Ishikawa (cell line): ENCODE measurements at regions not wholly inside any gene's neighbourhood (a gene's known extent, or its start where the extent isn't known, plus 50 kb on each side); places are given as distances from the start of the nearest gene placed in this dataset.

Source experiments
- CEBPB ChIP-seq: IDR thresholded peaks from 2 replicates; pipeline ENCODE4 v1.6.1; 2012
- CREB1 ChIP-seq: IDR thresholded peaks from 2 replicates; pipeline ENCODE4 v1.6.1; 2012; ENCODE audit warnings: low read depth
- EGR1 ChIP-seq: IDR thresholded peaks from 2 replicates; pipeline ENCODE4 v1.6.1; 2012
- EP300 ChIP-seq: IDR thresholded peaks from 2 replicates; pipeline ENCODE4 v1.6.1; 2012; ENCODE audit warnings: borderline replicate concordance
- FOXM1 ChIP-seq: IDR thresholded peaks from 2 replicates; pipeline ENCODE4 v1.6.1; 2012; ENCODE audit warnings: low read depth, borderline replicate concordance
- NFIC ChIP-seq: IDR thresholded peaks from 2 replicates; pipeline ENCODE4 v1.6.1; 2012
- RAD21 ChIP-seq: IDR thresholded peaks from 2 replicates; pipeline ENCODE4 v1.6.1; 2012; ENCODE audit warnings: low read depth
- REST ChIP-seq: IDR thresholded peaks from 2 replicates; pipeline ENCODE4 v1.6.1; 2012; ENCODE audit warnings: low read depth, mild to moderate bottlenecking
- TAF1 ChIP-seq: IDR thresholded peaks from 2 replicates; pipeline ENCODE4 v1.6.1; 2012; ENCODE audit warnings: low read depth, mild to moderate bottlenecking
- TCF12 ChIP-seq: IDR thresholded peaks from 2 replicates; pipeline ENCODE4 v1.6.1; 2012; ENCODE audit warnings: low read depth
- TEAD4 ChIP-seq: IDR thresholded peaks from 2 replicates; pipeline ENCODE4 v1.6.1; 2012
- YY1 ChIP-seq: IDR thresholded peaks from 2 replicates; pipeline ENCODE4 v1.6.1; 2012; ENCODE audit warnings: low read depth
- ZBTB7A ChIP-seq: IDR thresholded peaks from 2 replicates; pipeline ENCODE4 v1.6.1; 2012; ENCODE audit warnings: low read depth
- TF ChIP-seq, protein P1 (sequence below): IDR thresholded peaks from 2 replicates; pipeline ENCODE4 v1.6.1; 2012
- TF ChIP-seq, protein P2 (sequence below): IDR thresholded peaks from 2 replicates; pipeline ENCODE4 v1.6.1; 2012

DNA sequence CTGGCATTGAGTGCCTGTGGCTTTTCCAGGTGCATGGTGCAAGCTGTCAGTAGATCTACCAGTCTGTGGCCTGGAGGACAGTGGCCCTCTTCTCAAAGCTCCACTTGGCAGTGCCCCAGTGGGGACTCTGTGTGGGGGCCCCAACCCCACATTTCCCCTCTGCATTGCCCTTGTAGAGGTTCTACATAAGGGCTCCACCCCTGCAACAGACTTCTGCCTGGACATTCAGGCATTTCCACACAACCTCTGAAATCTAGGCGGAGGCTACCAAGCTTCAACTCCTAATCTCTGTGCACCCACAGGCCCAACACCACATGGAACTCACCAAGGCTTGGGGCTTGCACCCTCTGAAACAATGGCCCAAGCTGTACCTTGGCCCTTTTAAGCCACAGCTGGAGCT lies 102.7 kb upstream of the PLEKHG7 start:
- TF ChIP-seq, protein P1, sequence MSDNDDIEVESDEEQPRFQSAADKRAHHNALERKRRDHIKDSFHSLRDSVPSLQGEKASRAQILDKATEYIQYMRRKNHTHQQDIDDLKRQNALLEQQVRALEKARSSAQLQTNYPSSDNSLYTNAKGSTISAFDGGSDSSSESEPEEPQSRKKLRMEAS, result no peak

- TF ChIP-seq REST (no peak), TEAD4 (no peak), CREB1 (no peak), CEBPB (no peak), EP300 (no peak), TAF1 (no peak), NFIC (no peak), FOXM1 (no peak), YY1 (no peak), ZBTB7A (no peak), TCF12 (no peak), EGR1 (no peak), RAD21 (no peak)
- TF ChIP-seq, protein P1, result no peak
- TF ChIP-seq, protein P2, sequence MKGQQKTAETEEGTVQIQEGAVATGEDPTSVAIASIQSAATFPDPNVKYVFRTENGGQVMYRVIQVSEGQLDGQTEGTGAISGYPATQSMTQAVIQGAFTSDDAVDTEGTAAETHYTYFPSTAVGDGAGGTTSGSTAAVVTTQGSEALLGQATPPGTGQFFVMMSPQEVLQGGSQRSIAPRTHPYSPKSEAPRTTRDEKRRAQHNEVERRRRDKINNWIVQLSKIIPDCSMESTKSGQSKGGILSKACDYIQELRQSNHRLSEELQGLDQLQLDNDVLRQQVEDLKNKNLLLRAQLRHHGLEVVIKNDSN, result no peak
Observed at GRCh38 chr12:92597997-92598396, 104.8 kb upstream of the PLEKHG7 start.

GRCh38 chr12:92597118-92597517 lies 105.7 kb upstream of the PLEKHG7 start:
- TF ChIP-seq RAD21 (no peak), CEBPB (no peak), YY1 (no peak), TEAD4 (no peak), EP300 (no peak), CREB1 (no peak), ZBTB7A (no peak), NFIC (no peak), EGR1 (no peak), TAF1 (no peak)

- TF ChIP-seq EP300 (no peak), ZBTB7A (no peak)
Observed at GRCh38 chr12:92596383-92596782, 106.4 kb upstream of the PLEKHG7 start.

DNA sequence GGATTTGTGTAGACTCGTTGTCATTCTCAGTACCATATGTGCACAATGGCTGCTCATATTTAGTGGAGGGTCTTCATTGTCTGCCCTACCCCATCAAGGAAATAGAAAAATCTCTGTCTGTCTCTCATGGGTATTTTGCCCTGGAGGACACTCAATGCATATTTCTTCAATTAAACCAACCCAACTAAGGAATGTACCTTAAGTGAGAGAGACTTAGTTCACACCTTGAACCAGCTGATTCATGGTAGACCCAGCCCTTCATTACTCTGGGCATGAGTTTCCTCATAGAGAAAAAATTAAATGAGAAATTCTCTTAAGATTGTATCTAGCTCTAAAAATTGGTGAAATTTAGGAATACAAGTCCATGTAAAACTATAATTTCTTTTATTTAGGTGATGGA lies 107.1 kb upstream of the PLEKHG7 start:
- TF ChIP-seq, protein P2, result no peak
- TF ChIP-seq CEBPB, result no peak
- TF ChIP-seq FOXM1, result no peak
- TF ChIP-seq REST, result no peak
- TF ChIP-seq, protein P1, result no peak
- TF ChIP-seq RAD21, result no peak
- no peak for TF ChIP-seq TAF1
- no peak for TF ChIP-seq CREB1
- TF ChIP-seq ZBTB7A, result no peak
- TF ChIP-seq YY1, result no peak
- no peak for TF ChIP-seq EP300
- no peak for TF ChIP-seq TEAD4
- no peak for TF ChIP-seq NFIC
- no peak for TF ChIP-seq EGR1
- TF ChIP-seq TCF12, result no peak

DNA sequence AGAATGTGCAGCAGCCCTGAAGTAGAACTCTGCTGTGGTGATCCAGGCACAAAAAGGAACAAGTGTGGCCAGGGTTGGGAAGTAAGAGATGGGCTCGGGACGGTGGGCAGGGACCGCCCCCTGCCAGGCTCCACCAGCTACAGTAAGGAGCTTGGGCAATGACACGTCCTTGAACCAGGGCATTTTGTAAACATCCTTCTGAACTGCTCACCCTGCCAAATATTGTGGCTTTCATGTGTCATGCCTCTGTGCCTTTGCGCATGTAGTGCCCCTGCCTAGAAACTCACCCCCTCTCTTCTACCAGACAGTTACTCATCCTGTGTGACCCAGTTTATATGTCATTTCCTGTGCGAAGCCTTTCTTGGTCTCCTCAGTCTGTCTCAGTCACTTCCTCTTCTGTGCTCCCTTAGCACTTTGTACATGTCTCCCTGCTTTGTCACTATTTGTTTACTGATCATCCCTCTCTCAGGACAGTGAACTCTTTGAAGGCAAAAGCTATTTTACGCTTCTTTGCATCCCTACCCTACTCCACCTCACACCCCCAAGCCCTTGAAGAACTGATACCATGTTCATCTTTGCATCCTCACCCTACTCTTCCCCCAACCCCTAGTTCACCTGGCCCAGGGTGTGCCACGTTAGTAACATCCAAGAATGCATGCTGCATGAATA lies 108.9 kb upstream of the PLEKHG7 start:
- no peak for TF ChIP-seq NFIC
- TF ChIP-seq TCF12, result no peak
